ENCODE measurements at regions not wholly inside any gene's neighbourhood (a gene's known extent, or its start where the extent isn't known, plus 50 kb on each side); places are given as distances from the start of the nearest gene placed in this dataset.

DNA sequence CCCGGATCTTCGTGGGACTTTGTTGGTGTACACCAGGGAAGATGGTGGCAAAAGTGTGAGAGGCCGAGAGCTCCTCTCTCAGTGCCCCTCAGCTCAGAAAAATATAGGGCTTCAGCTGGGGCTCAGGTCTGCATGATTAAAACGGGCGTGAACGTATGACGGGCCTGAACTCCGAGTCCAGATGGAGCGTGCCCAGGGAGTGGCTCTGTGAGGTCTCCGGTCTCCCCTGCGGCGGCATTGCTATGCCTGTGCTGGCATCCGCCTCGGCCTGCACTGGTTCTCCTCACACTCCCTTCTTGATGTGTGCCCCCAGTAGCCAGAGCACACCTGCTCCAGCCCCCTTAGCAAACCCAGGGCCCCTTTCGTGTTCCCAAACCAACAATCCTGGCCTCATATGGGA is 82.0 kb downstream of the TEX29 start:
- TF ChIP-seq, protein P1, sequence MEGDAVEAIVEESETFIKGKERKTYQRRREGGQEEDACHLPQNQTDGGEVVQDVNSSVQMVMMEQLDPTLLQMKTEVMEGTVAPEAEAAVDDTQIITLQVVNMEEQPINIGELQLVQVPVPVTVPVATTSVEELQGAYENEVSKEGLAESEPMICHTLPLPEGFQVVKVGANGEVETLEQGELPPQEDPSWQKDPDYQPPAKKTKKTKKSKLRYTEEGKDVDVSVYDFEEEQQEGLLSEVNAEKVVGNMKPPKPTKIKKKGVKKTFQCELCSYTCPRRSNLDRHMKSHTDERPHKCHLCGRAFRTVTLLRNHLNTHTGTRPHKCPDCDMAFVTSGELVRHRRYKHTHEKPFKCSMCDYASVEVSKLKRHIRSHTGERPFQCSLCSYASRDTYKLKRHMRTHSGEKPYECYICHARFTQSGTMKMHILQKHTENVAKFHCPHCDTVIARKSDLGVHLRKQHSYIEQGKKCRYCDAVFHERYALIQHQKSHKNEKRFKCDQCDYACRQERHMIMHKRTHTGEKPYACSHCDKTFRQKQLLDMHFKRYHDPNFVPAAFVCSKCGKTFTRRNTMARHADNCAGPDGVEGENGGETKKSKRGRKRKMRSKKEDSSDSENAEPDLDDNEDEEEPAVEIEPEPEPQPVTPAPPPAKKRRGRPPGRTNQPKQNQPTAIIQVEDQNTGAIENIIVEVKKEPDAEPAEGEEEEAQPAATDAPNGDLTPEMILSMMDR (IDR thresholded peaks at IDR 0.05; ENCODE audit: insufficient read depth, low read length, severe bottlenecking): no peak
- H3K36me3 ChIP-seq (ENCODE audit: control insufficient read depth, insufficient read depth, low read length): no peaks in the 10 kb centered on the region
- H3K4me3 ChIP-seq (ENCODE audit: low read depth, low read length): no peak overlapping the region
- no peaks in the 10 kb centered on the region for H3K27me3 ChIP-seq (ENCODE audit: control insufficient read depth, insufficient read depth, low read length)
- no peak for DNase-seq (ENCODE audit: low read depth)
- no peak for FAIRE-seq

DNA sequence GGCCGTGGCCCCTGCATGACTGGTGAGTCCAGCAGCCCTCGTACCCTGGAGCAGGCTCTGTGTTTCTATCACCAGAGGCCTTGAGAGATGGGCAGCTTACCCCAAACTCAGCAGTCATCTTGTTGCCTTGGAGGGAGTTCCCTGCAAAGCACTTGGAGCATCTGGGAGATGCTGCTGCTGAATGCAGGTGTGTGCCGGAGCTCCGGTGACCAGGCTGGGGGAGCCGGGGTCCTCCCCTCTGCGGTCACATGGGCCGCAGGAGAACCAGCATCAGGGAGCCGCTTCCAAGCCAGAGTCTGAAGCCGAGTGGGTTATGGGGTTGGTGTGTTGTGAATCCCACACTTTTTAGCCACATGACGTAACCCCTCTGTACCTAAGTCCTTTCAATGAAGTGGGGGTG is 82.8 kb downstream of the TEX29 start:
- FAIRE-seq (no peak), DNase-seq (ENCODE audit: low read depth) (no peak)
- TF ChIP-seq, protein P1 (IDR thresholded peaks at IDR 0.05; ENCODE audit: insufficient read depth, low read length, severe bottlenecking): no peak
- H3K36me3 ChIP-seq (ENCODE audit: control insufficient read depth, insufficient read depth, low read length): no peaks in the 10 kb centered on the region
- H3K27me3 ChIP-seq (ENCODE audit: control insufficient read depth, insufficient read depth, low read length): no peaks in the 10 kb centered on the region
- no peak overlapping the region for H3K4me3 ChIP-seq (ENCODE audit: low read depth, low read length)

DNA sequence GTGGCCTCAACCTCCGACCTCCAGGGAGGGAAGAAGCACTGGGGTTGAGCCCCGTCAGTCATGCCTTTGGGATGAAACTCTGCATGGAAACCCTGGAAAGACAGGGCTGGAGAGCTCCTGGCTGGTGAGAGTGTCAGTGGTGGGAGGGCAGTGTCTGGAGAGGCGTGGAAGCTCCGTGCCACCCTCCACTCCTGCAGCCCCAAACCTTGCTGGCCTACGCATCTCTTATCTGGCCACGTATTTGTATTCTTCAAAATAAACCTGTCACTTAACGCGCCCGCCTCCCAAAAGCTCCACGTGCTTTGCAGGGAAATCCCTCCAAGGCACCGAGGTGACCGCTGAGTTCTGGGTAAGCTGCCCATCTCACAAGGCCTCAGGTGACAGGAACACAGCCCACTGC is 84.3 kb downstream of the TEX29 start:
- Histone ChIP-seq H3K27me3 (ENCODE audit: control insufficient read depth, insufficient read depth, low read length) (no peaks in the 10 kb centered on the region), H3K36me3 (ENCODE audit: control insufficient read depth, insufficient read depth, low read length) (no peaks in the 10 kb centered on the region), H3K4me3 (ENCODE audit: low read depth, low read length) (no peak overlapping the region)
- FAIRE-seq (no peak), DNase-seq (ENCODE audit: low read depth) (no peak)
- TF ChIP-seq, protein P1 (IDR thresholded peaks at IDR 0.05; ENCODE audit: insufficient read depth, low read length, severe bottlenecking): no peak

DNA sequence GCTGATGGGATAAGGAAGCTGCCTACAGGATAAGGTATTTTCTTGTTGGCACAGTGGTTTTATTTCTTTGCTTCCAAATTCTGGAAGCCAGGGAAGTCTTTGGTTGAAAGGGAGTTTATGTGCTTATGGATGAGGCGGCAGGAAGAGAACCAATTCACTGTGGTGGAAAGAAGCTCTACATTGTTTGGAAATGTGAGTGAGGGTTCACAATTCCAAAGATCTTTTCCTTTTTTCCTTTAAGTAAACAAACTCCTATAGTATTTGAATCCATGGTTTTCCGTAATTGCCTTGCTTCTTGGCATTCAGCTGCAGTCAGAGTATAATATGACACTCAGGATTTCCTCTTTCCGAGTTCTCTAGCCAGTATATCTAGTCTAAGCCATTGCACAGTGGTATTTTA is 86.2 kb downstream of the TEX29 start:
- no peak overlapping the region for H3K4me3 ChIP-seq (ENCODE audit: low read depth, low read length)
- no peaks in the 10 kb centered on the region for H3K27me3 ChIP-seq (ENCODE audit: control insufficient read depth, insufficient read depth, low read length)
- no peaks in the 10 kb centered on the region for H3K36me3 ChIP-seq (ENCODE audit: control insufficient read depth, insufficient read depth, low read length)
- FAIRE-seq (no peak), DNase-seq (ENCODE audit: low read depth) (no peak)
- TF ChIP-seq, protein P1 (IDR thresholded peaks at IDR 0.05; ENCODE audit: insufficient read depth, low read length, severe bottlenecking): no peak

DNA sequence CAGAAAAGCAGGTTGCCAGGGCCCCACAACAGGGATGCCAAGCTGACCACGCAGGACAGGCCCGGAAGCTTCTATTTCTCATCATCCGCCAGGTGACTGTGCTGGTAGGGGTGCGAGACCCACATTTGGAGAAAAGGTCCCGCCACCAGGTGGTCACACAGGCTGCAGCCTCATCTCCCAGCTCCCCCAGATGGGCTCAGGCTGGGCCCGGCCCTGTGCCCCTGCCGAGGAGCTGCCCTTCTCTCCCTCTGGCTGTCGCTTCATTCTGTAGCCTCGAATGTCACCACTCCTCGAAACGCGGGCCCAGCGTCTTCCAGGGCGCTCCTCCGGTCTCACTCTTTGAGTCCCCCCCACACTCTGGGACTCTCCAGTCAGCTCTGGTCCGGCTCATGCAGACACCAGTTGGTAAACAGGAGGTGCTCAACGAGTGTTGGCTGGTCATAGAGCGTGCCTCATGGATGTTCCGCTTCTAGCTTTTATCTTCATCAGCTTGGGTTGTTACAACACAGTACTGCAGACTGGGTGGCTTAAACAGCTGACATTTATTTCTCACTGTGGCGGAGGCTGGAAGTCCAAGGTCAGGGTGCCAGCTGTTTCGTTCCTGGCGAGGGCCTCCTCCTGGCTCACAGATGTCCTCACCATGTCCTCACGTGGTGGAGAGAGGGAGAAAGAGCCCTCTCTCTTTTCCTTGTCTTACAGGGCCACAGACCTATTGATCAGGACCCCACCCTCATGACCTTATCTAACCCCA is 87.1 kb downstream of the TEX29 start:
- Histone ChIP-seq H3K36me3 (ENCODE audit: control insufficient read depth, insufficient read depth, low read length) (no peaks in the 10 kb centered on the region), H3K27me3 (ENCODE audit: control insufficient read depth, insufficient read depth, low read length) (peaks cover 2% of the 10 kb centered on the region), H3K4me3 (ENCODE audit: low read depth, low read length) (no peak overlapping the region)
- FAIRE-seq (no peak), DNase-seq (ENCODE audit: low read depth) (no peak)
- TF ChIP-seq, protein P1 (IDR thresholded peaks at IDR 0.05; ENCODE audit: insufficient read depth, low read length, severe bottlenecking): no peak

DNA sequence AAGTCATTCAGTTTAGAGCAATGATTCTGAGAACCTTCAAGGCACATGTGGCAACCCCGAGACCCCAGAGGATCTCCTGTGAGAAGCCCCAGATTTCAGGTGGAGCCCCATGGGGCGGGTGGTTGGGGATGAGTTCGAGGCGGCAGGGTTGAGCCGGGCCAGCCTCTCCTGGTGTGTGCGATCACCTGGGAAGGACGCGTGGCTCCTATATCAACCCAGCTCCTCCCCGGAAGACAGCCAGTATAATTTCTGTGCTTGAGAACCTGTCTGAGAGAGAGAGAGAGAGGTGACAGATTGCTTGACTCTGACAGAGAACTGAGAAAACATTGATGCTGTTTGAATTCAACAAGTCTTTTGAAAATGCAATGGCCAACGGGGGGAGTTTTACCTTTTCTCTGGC is 89.0 kb downstream of the TEX29 start:
- DNase-seq (ENCODE audit: low read depth) (no peak), FAIRE-seq (no peak)
- no peaks in the 10 kb centered on the region for H3K36me3 ChIP-seq (ENCODE audit: control insufficient read depth, insufficient read depth, low read length)
- H3K27me3 ChIP-seq (ENCODE audit: control insufficient read depth, insufficient read depth, low read length): peaks cover 2% of the 10 kb centered on the region
- no peak overlapping the region for H3K4me3 ChIP-seq (ENCODE audit: low read depth, low read length)
- TF ChIP-seq, protein P1 (IDR thresholded peaks at IDR 0.05; ENCODE audit: insufficient read depth, low read length, severe bottlenecking): no peak

Data from bronchial epithelial cell (primary cell).